Left colon (tissue), 2 donors: ENCODE measurements at regions not wholly inside any gene's neighbourhood (a gene's known extent, or its start where the extent isn't known, plus 50 kb on each side); places are given as distances from the start of the nearest gene placed in this dataset.
"Not testable (repeated sequence)": the region's sequence is repeated elsewhere in the genome, so short reads cannot be mapped to it uniquely, and the experiment has no call there.

Experiments used
- ATAC-seq: fragments of 200-7000 bp; cut with Tn5 transposase; one replicate; pipeline ENCODE4 v1.9.1; 2020; ENCODE audit warnings: mild to moderate bottlenecking, moderate library complexity
- DNase-seq, 2 donors: peaks; one replicate each; pipeline ENCODE4 v3.0.0-alpha.2; 2020
- intact Hi-C, 2 donors: fragments of 100-400 bp; cut with DNase I in 1 of 2; cut with micrococcal nuclease in 1 of 2; formaldehyde crosslinking; loops; one replicate each; pipeline versions ENCODE4 v1.11.2 to v1.14.0; 2022; cut with DNase I, micrococcal nuclease
- donor health status: DM: no; HTN: no; CAD: no.
- donor health status: DM: yes; HTN: yes; CAD: no.

DNA sequence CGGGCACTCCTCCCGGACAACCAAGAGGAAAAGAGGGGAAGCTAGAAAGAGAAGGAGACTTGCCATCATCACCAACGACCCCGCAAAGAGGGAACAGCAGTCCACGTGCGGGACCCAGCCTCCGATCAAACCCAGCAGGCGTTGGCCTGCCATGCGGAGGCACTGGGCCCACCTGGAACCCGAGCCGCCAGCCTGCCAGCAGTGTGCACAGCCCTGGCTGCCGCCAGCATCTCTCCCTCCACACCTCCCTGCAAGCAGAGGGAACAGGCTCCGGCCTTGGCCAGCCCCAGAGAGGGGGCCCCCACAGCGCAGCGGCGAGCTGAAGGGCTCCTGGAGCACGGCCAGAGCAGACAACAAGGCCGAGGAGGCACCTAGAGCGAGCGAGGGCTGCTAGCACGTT is 1244.7 kb upstream of the B3GALT2 start:
- DNase-seq (no peak), ATAC-seq (no peak)
- intact Hi-C loops: no loop called here

- intact Hi-C loops: no loop called here
- no peak for DNase-seq
- no peak for ATAC-seq
Measured at GRCh38 chr1:194420706-194421105, 1234.3 kb upstream of the B3GALT2 start.

- ATAC-seq (no peak), DNase-seq (no peak)
- intact Hi-C loops: no loop called here
Measured at GRCh38 chr1:194419721-194420120, 1233.3 kb upstream of the B3GALT2 start.

- no peak for ATAC-seq
- intact Hi-C loops: no loop called here
- no peak for DNase-seq
Measured at GRCh38 chr1:194410756-194411155, 1224.3 kb upstream of the B3GALT2 start.

DNA sequence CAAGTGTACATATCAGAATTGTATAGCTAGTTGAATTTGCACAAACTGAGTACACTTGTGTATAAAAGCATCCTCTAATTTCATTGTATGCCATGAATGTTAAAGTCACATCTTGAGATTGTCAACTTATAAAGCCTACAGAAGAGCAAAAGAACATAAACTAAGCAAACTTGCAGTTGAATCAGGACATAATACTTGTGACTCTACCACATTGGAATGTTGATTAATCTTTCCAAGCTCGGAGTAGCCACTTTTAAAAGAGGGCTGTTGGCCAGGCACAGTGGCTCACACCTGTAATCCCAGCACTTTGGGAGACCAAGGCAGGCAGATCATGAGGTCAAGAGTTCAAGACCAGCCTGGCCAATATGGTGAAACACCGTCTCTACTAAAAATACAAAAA is 1220.8 kb upstream of the B3GALT2 start:
- intact Hi-C loops, ATAC-seq, DNase-seq: not testable (repeated sequence)

DNA sequence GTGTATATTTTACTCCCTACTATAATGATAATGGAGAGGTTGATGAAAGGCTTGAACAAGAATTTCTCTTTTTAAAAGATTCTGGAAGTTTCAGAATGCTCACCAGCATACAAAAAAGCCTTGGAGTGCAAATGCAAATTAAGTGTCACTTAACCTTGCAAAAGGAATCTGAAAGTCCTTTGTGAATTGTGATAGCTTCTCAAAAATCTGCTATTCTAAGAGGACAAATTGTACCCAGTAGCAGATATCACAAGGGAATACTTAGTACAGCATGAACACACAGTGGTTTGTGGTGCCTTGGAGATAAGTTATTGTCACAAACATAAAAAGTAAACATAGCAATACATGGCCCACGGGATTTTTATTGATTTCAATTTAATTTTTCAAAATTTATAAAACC is 1208.3 kb upstream of the B3GALT2 start:
- ATAC-seq: no peak
- intact Hi-C loops: no loop called here
- DNase-seq: no peak

DNA sequence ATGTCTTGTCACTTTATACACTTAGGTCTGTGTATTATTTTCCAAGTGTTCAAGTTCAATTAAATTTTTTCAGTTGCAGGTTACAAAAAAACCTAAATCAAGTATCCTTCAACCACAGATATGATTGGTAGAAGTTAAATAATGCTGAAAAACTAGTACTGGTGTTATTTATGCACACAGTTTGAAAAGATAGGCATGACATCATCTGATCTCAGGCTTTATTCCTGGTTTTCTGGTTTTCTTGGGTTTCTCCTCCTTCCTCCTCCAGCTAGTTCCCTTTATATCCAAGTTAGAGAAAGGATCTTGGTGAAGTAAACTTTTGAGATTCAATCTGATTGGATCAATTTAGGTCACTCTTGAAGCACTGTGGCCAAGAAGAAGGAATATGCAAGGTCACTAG is 1201.1 kb upstream of the B3GALT2 start:
- DNase-seq (no peak), ATAC-seq (no peak)
- intact Hi-C loops: no loop called here

DNA sequence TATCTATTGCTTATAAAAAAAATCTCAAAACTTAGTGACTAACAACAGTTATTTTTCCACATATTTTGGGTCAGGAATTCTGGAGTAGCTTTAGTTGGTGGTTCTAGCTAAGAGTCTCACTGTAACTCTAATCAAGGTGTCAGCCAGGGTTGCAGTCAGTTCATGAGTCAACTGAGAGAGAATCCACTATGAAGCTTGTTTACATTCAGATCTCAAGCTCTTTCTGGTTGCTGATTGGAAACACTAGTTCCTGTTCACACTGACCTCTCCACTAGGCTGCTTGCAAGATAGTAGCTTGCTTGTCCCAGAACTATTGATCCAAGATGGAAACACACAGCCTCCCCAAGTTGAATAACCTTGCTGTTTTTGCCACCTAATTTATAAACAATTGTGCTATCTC is 1192.1 kb upstream of the B3GALT2 start:
- no peak for DNase-seq
- ATAC-seq: no peak
- intact Hi-C loops: no loop called here

DNA sequence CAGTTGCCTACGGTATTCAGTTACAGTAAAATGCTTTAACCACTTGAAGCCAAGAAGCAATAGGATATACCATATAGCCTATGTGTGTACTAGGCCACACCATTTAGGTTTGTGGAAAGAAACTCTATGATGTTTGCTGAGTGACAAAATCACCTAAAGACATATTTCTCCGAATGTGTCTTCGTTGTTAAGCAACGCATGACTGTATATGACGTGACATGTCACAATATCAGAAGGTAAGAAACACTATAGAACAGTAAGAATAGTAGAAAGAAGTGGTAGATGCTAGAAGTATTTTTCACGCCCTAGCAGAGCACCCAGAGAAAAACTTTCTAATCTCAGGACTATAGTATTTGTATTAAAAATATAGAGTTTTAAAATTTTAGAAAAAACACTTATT is 1188.2 kb upstream of the B3GALT2 start:
- ATAC-seq: no peak
- intact Hi-C loops: no loop called here

DNA sequence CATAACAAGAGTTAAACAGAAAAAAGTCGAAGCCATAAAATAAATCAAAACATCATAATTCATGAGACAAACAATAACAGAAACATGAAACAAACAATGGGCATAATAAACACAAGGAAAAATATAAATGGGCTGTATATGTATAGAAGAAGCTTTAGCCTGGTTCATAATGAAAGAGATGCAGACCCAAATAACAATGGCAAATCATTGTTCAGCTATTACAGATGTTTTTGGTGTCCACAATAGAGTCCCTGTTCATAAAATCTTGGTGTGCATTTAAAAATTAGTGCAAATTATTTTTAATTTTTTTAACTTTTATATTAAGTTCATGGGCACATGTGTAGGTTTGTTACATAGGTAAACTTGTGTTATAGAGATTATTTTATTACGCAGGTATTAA is 1185.9 kb upstream of the B3GALT2 start:
- intact Hi-C loops: no loop called here
- DNase-seq (no peak), ATAC-seq (no peak)

More for the DNA sequence above, 1188.2 kb upstream of the B3GALT2 start:
- no peak for DNase-seq

- DNase-seq: no peak
- ATAC-seq: no peak
- intact Hi-C loops: no loop called here
Measured at GRCh38 chr1:194369622-194370021, 1183.2 kb upstream of the B3GALT2 start.

DNA sequence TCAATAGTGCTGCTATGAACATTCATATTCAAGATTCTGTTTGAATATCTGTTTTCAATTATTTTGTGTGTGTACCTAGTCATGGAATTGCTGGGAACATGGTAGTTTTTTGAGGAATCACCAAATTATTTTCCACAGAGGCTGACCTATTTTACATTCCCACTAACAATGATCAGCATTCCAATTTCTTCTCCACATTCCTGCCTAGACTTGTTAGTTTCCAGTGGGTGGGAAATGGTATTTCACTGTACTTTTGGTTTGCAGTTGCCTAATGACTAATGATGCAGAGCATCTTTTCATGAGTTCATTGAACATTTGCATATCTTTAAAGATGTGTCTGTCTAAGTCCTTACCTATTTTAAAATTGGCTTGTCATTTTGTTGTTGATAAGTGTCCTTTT is 1182.6 kb upstream of the B3GALT2 start:
- DNase-seq: no peak
- intact Hi-C loops: no loop called here
- no peak for ATAC-seq

DNA sequence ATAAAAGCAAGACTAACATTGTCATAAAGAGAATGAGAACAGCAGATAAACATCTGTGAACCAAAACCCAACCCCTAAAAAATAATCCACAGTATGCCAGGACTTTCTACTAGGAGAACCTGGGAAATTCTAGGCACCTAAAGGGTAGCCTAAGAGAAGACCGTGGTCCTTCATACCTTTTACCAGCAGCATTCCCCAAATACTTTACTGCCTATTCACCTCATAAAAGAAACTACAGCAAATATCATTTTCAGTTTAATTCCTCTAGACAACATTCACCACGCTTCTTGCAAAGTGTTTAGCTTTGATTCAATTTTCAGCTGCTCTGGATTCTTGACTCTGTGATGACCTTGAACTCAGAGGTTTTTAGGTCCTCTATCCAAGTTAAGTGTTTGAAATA is 1180.7 kb upstream of the B3GALT2 start:
- ATAC-seq (no peak), DNase-seq (no peak)
- intact Hi-C loops: no loop called here

DNA sequence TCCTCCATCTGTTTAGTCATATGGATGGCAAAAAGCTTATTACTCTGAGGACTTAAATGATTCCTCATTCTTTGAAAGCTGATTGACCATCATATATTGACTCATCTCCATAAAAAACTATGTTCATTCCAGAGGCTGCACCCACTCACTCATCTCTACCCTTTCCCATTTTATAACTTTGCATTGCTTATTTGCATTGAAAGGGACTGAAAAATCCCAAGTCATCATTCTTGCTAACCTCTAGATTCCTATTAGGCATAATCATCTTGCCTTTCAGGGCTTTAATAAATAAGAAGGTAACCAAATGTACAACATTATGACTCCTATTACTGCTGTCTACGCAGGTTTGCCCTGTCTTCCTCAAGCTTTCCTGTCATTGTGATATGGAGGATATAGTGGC is 1180.3 kb upstream of the B3GALT2 start:
- DNase-seq: no peak
- intact Hi-C loops: no loop called here

GRCh38 chr1:194362327-194362726 is 1175.9 kb upstream of the B3GALT2 start:
- DNase-seq (no peak), ATAC-seq (no peak)
- intact Hi-C loops: no loop called here

More for the DNA sequence above, 1180.3 kb upstream of the B3GALT2 start:
- no peak for ATAC-seq

DNA sequence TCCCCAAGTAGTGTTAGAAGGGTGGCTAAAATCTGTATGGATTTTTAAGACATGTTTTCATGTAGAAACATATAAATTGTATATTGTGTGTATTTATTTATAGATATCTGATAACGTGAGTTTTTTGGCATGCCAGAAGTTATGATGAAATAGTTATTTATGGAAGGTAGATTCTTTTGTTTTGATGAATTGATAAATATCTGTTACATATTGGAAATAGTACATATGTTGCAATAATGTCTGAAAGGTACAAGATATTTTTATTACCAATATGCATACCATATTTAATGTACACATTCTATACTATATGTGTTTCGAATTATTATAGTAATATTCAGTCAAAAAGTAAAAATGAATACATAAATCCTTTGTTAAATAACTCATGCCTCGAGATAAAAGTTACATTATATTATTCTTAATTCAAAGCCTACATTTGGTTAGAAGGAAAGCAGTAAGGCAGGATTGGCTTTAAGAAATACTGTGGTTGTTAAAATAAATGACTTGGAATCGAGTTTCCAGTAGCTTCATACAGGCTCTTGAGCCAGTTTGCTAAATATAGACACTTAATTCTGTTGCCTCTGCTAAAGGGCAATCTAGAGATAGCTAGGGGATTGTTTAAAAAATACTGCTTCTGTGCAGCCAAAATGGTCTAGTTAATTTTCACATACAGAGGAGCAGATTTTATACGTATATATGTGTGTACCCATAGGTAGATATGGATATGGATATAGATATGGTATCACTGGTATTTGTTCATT is 1175.1 kb upstream of the B3GALT2 start:
- intact Hi-C loops: no loop called here
- ATAC-seq: no peak
- no peak for DNase-seq

GRCh38 chr1:194358208-194358581 is 1171.8 kb upstream of the B3GALT2 start:
- DNase-seq: no peak

GRCh38 chr1:194357573-194358207 is 1171.3 kb upstream of the B3GALT2 start:
- intact Hi-C loops, DNase-seq, ATAC-seq: not testable (repeated sequence)

More at GRCh38 chr1:194358208-194358581, 1171.8 kb upstream of the B3GALT2 start:
- intact Hi-C loops: no loop called here
- no peak for ATAC-seq

GRCh38 chr1:194355488-194356106 is 1169.2 kb upstream of the B3GALT2 start:
- no peak for ATAC-seq
- intact Hi-C loops: no loop called here
- no peak for DNase-seq

DNA sequence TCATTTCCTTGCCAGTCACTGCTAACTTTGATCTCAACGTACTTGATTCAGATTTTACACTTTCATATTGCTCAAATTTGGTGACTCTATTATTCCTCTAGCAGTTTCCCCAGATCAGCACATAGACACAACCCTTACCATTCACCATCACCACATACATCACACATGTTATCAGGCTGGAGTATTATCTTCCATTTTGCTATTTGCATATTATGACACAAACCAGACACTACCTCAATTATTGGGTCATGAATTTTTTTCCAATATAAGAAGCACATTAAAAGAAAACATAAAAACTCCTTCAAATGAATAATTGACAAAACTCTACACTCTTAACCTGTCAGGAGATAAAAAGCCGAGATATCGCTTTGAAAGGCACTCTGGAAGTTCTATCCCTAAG is 1166.7 kb upstream of the B3GALT2 start:
- intact Hi-C loops: no loop called here

More for the DNA sequence above, 1166.7 kb upstream of the B3GALT2 start:
- DNase-seq (no peak), ATAC-seq (no peak)
